Glutamatergic neuron (in vitro differentiated cells): ENCODE measurements at regions not wholly inside any gene's neighbourhood (a gene's known extent, or its start where the extent isn't known, plus 50 kb on each side); places are given as distances from the start of the nearest gene placed in this dataset.
"Not testable (repeated sequence)": the region's sequence is repeated elsewhere in the genome, so short reads cannot be mapped to it uniquely, and the experiment has no call there.

ENCODE experiments used
- DNase-seq: peaks from one replicate; pipeline ENCODE4 v3.0.0; 2022
- H3K27ac Mint-ChIP-seq: one replicate; pipeline ENCODE4 v1.8.0; 2020; ENCODE audit warnings: mild to moderate bottlenecking, mixed read lengths, inconsistent platforms; ENCODE audit not compliant: unreplicated experiment
- H3K27me3 Mint-ChIP-seq: one replicate; pipeline ENCODE4 v1.8.0; 2020; ENCODE audit warnings: mild to moderate bottlenecking, moderate library complexity, mixed read lengths, inconsistent platforms; ENCODE audit not compliant: unreplicated experiment
- H3K36me3 Mint-ChIP-seq: one replicate; pipeline ENCODE4 v1.8.0; 2020; ENCODE audit warnings: mild to moderate bottlenecking, mixed read lengths, inconsistent platforms; ENCODE audit not compliant: unreplicated experiment
- H3K4me1 Mint-ChIP-seq: one replicate; pipeline ENCODE4 v1.8.0; 2020; ENCODE audit warnings: mild to moderate bottlenecking, low read depth, mixed read lengths, inconsistent platforms; ENCODE audit not compliant: unreplicated experiment
- H3K4me3 Mint-ChIP-seq: one replicate; pipeline ENCODE4 v1.8.0; 2020; ENCODE audit warnings: mild to moderate bottlenecking, mixed read lengths, inconsistent platforms; ENCODE audit not compliant: unreplicated experiment
- H3K9me3 Mint-ChIP-seq: one replicate; pipeline ENCODE4 v1.8.0; 2020; ENCODE audit warnings: mild to moderate bottlenecking, moderate library complexity, mixed read lengths, inconsistent platforms; ENCODE audit not compliant: unreplicated experiment
- TF ChIP-seq, protein P1 (sequence below): fragments of 200-600 bp; sonication (generic); IDR thresholded peaks from one replicate; pipeline ENCODE4 v1.5.0; 2021; ENCODE audit not compliant: partially characterized antibody, unreplicated experiment

- DNase-seq, H3K36me3 Mint-ChIP-seq, H3K9me3 Mint-ChIP-seq, H3K27ac Mint-ChIP-seq, H3K4me3 Mint-ChIP-seq, H3K27me3 Mint-ChIP-seq, H3K4me1 Mint-ChIP-seq: not testable (repeated sequence)
These were observed 1188.4 kb downstream of the TMEM121 start for GRCh38 chr14:106714446-106715428.

GRCh38 chr14:106717544-106717943 is 1191.2 kb downstream of the TMEM121 start:
- not testable (repeated sequence) for H3K27me3 Mint-ChIP-seq, H3K36me3 Mint-ChIP-seq, H3K27ac Mint-ChIP-seq, H3K4me3 Mint-ChIP-seq, DNase-seq, H3K9me3 Mint-ChIP-seq, H3K4me1 Mint-ChIP-seq

- H3K27me3 Mint-ChIP-seq, DNase-seq, H3K36me3 Mint-ChIP-seq, H3K4me3 Mint-ChIP-seq, H3K4me1 Mint-ChIP-seq, H3K27ac Mint-ChIP-seq, H3K9me3 Mint-ChIP-seq: not testable (repeated sequence)
These were observed 1193.5 kb downstream of the TMEM121 start for GRCh38 chr14:106719880-106720279.

DNA sequence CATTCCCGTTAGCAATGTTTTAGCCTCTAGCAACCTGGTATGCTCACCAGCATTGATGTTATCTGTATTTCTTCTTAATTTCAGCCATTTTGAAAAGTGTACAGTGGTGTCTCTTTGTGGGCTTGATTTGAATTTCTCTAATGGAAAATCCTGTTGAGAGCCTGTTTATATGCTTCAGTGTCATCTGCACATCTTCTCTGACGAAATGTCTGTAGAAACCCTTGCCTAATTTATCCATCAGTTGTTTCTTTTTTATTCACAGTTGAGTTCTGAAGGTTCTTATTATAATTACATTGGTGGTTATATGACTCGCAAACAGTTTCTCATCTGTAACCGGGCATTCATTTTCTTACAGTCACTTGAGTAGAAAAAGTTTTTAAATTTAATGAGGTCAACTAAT is 1195.5 kb downstream of the TMEM121 start:
- DNase-seq, result not testable (repeated sequence)

DNA sequence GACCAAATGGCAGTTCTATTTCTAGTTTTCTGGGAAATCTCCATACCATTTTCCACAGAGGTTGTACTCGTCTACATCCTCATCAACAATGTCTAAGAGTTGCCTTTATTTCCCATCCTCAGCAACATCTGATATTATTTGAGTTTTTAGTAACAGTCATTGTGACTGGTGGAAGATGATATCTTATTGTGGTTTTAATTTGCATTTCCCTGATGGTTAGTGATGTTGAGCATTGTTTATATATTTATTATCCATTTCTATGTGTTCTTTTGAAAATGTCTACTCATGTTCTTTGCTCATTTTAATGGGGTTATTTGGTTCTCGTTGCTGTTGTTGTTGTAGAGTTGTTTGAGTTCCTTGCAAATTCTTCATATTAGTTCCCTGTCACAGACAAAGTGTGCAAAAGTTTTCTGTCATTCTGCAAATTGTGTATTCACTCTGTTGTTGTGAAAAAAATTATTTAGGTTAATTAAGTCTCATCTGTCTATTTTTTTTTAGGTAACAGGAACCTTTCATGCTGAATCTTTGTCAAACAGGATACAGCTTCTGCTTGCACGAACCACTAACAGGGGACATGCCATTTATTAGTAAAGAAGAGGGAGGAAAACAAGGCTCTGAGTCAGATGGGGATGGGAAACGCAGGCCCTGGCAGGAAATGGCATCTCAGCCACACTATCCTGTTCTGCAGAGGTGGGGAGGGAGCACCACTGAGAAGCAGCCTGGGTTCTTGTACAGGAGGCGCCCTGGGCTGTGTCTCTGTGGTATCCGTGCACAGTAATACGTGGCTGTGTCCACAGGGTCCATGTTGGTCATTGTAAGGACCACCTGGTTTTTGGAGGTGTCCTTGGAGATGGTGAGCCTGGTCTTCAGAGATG is 1196.7 kb downstream of the TMEM121 start:
- not testable (repeated sequence) for H3K9me3 Mint-ChIP-seq, H3K4me3 Mint-ChIP-seq, DNase-seq, H3K27ac Mint-ChIP-seq, H3K4me1 Mint-ChIP-seq, H3K36me3 Mint-ChIP-seq, H3K27me3 Mint-ChIP-seq

More for the DNA sequence above, 1195.5 kb downstream of the TMEM121 start:
- not testable (repeated sequence) for H3K36me3 Mint-ChIP-seq, H3K27ac Mint-ChIP-seq, H3K27me3 Mint-ChIP-seq, H3K9me3 Mint-ChIP-seq, H3K4me3 Mint-ChIP-seq, H3K4me1 Mint-ChIP-seq

GRCh38 chr14:106727962-106728361 is 1201.6 kb downstream of the TMEM121 start:
- not testable (repeated sequence) for H3K27ac Mint-ChIP-seq, H3K4me3 Mint-ChIP-seq, H3K27me3 Mint-ChIP-seq, H3K9me3 Mint-ChIP-seq, H3K36me3 Mint-ChIP-seq, H3K4me1 Mint-ChIP-seq, DNase-seq

- no peak for DNase-seq
These were observed 1202.2 kb downstream of the TMEM121 start for GRCh38 chr14:106728611-106729010.

More at GRCh38 chr14:106728611-106729010, 1202.2 kb downstream of the TMEM121 start:
- Mint-ChIP-seq H3K4me1 (no peaks in the 10 kb centered on the region), H3K4me3 (no peak overlapping the region), H3K27ac (no peak overlapping the region), H3K9me3 (peaks cover 1% of the 10 kb centered on the region), H3K36me3 (no peaks in the 10 kb centered on the region), H3K27me3 (no peaks in the 10 kb centered on the region)
- TF ChIP-seq, protein P1, sequence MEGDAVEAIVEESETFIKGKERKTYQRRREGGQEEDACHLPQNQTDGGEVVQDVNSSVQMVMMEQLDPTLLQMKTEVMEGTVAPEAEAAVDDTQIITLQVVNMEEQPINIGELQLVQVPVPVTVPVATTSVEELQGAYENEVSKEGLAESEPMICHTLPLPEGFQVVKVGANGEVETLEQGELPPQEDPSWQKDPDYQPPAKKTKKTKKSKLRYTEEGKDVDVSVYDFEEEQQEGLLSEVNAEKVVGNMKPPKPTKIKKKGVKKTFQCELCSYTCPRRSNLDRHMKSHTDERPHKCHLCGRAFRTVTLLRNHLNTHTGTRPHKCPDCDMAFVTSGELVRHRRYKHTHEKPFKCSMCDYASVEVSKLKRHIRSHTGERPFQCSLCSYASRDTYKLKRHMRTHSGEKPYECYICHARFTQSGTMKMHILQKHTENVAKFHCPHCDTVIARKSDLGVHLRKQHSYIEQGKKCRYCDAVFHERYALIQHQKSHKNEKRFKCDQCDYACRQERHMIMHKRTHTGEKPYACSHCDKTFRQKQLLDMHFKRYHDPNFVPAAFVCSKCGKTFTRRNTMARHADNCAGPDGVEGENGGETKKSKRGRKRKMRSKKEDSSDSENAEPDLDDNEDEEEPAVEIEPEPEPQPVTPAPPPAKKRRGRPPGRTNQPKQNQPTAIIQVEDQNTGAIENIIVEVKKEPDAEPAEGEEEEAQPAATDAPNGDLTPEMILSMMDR, result no peak
